IMR-90 (cell line): ENCODE measurements at regions not wholly inside any gene's neighbourhood (a gene's known extent, or its start where the extent isn't known, plus 50 kb on each side); places are given as distances from the start of the nearest gene placed in this dataset.

ENCODE experiments used
- ATAC-seq: fragments of 200-7000 bp; cut with Tn5 transposase; 2 replicates; pipeline ENCODE4 v1.9.1; 2020; ENCODE audit warnings: low read depth, mild to moderate bottlenecking, moderate library complexity
- BruUV-seq: library from RNA; stranded (reverse); fragments of 400-500 nt; replicated peaks from 2 replicates; lab custom pipeline; 2021; lab: Mats Ljungman, UMichigan
- CTCF ChIA-PET: fragments of 300-600 bp; formaldehyde crosslinking; extraction: SDS; loops from one replicate; lab custom pipeline; 2021; ENCODE audit warnings: antibody characterized with exemption; lab: Yijun Ruan, JAX
- POLR2A ChIA-PET: fragments of 300-600 bp; sonication (Branson Sonifier 250); formaldehyde crosslinking; loops from one replicate; lab custom pipeline; 2022; ENCODE audit warnings: antibody characterized with exemption; ENCODE audit not compliant: unreplicated experiment; lab: Charles Lee
- DNase-seq: peaks from one replicate; pipeline ENCODE4 v3.0.0; 2013
- H2AFZ ChIP-seq: replicated peaks from 2 replicates; pipeline ENCODE3; 2013; ENCODE audit warnings: low read length, mild to moderate bottlenecking; ENCODE audit not compliant: poor library complexity
- H2AK5ac ChIP-seq: 2 replicates; pipeline ENCODE4 v1.6.1; 2013; ENCODE audit warnings: low read depth, low read length, inconsistent platforms
- H2AK9ac ChIP-seq: replicated peaks from 2 replicates; pipeline ENCODE3; 2013; ENCODE audit warnings: mild to moderate bottlenecking, low read depth, low read length, moderate library complexity; ENCODE audit not compliant: poor library complexity
- H2BK120ac ChIP-seq: 2 replicates; pipeline ENCODE4 v1.6.1; 2013; ENCODE audit warnings: low read depth, low read length, inconsistent platforms
- H2BK15ac ChIP-seq: 3 replicates; pipeline ENCODE4 v1.6.1; 2013; ENCODE audit warnings: low read depth, low read length, inconsistent platforms
- H2BK20ac ChIP-seq: 2 replicates; pipeline ENCODE4 v1.6.1; 2013; ENCODE audit warnings: low read depth, mild to moderate bottlenecking, inconsistent platforms, low read length, moderate library complexity
- H2BK5ac ChIP-seq: 2 replicates; pipeline ENCODE4 v1.6.1; 2013; ENCODE audit warnings: mild to moderate bottlenecking, low read depth, low read length, inconsistent platforms; ENCODE audit not compliant: poor library complexity, severe bottlenecking
- H3K14ac ChIP-seq: replicated peaks from 2 replicates; pipeline ENCODE4 v1.6.1; 2013; ENCODE audit warnings: low read depth, low read length, inconsistent platforms
- H3K18ac ChIP-seq: 2 replicates; pipeline ENCODE4 v1.6.1; 2013; ENCODE audit warnings: low read depth, low read length, control low read depth
- H3K23ac ChIP-seq: 2 replicates; pipeline ENCODE4 v1.6.1; 2013; ENCODE audit warnings: low read depth, low read length, inconsistent platforms
- H3K27ac ChIP-seq: 2 replicates; pipeline ENCODE4 v1.5.1; 2013; ENCODE audit warnings: mild to moderate bottlenecking, control low read depth, low read length; ENCODE audit not compliant: insufficient read depth
- H3K27me3 ChIP-seq: 2 replicates; pipeline ENCODE4 v1.6.1; 2013; ENCODE audit warnings: low read length; ENCODE audit not compliant: control insufficient read depth, insufficient read depth
- H3K36me3 ChIP-seq: 2 replicates; pipeline ENCODE4 v1.6.1; 2013; ENCODE audit warnings: low read length, mixed read lengths; ENCODE audit not compliant: control insufficient read depth, insufficient read depth
- H3K4ac ChIP-seq: 2 replicates; pipeline ENCODE4 v1.6.1; 2013; ENCODE audit warnings: low read depth, low read length, inconsistent platforms
- H3K4me1 ChIP-seq: 2 replicates; pipeline ENCODE4 v1.6.1; 2013; ENCODE audit warnings: low read length, mixed read lengths; ENCODE audit not compliant: control insufficient read depth, insufficient read depth
- H3K4me2 ChIP-seq: 2 replicates; pipeline ENCODE4 v1.6.1; 2013; ENCODE audit warnings: low read depth, mild to moderate bottlenecking, control low read depth, low read length, moderate library complexity
- H3K4me3 ChIP-seq: 2 replicates; pipeline ENCODE4 v1.5.1; 2013; ENCODE audit warnings: low read depth, mild to moderate bottlenecking, control low read depth, low read length, moderate library complexity; ENCODE audit not compliant: insufficient read depth
- H3K56ac ChIP-seq: 2 replicates; pipeline ENCODE4 v1.6.1; 2013; ENCODE audit warnings: low read length, inconsistent platforms; ENCODE audit not compliant: insufficient read depth; ENCODE audit errors: extremely low read depth
- H3K79me1 ChIP-seq, 2 experiments: 2 replicates each; pipeline ENCODE4 v1.6.1; 2013; ENCODE audit warnings: low read length in 2 of 2, inconsistent platforms in 1 of 2, low read depth in 1 of 2
- H3K9ac ChIP-seq: 2 replicates; pipeline ENCODE4 v1.6.1; 2013; ENCODE audit warnings: low read depth, low read length, control low read depth
- H3K9me1 ChIP-seq: 2 replicates; pipeline ENCODE4 v1.6.1; 2013; ENCODE audit warnings: low read length, inconsistent platforms; ENCODE audit not compliant: insufficient read depth
- H3K9me3 ChIP-seq: 2 replicates; pipeline ENCODE4 v1.6.1; 2013; ENCODE audit warnings: low read length; ENCODE audit not compliant: control insufficient read depth, insufficient read depth
- H4K20me1 ChIP-seq: 2 replicates; pipeline ENCODE4 v1.6.1; 2013; ENCODE audit warnings: low read length, inconsistent platforms; ENCODE audit not compliant: insufficient read depth
- H4K5ac ChIP-seq: 2 replicates; pipeline ENCODE4 v1.6.1; 2013; ENCODE audit warnings: mild to moderate bottlenecking, low read depth, low read length, control low read depth
- H4K8ac ChIP-seq, 2 experiments: 2 replicates each; pipeline ENCODE4 v1.6.1; 2013; ENCODE audit warnings: low read depth in 2 of 2, low read length in 2 of 2, control low read depth in 1 of 2, inconsistent platforms in 1 of 2
- H4K91ac ChIP-seq: 2 replicates; pipeline ENCODE4 v1.6.1; 2013; ENCODE audit warnings: low read depth, low read length, inconsistent platforms; ENCODE audit not compliant: insufficient read depth
- CEBPB ChIP-seq: IDR thresholded peaks from 2 replicates; pipeline ENCODE4 v1.6.1; 2012; ENCODE audit warnings: low read depth, low read length, improper control_type of control experiment
- CHD1 ChIP-seq: IDR thresholded peaks from 2 replicates; pipeline ENCODE4 v1.6.1; 2012; ENCODE audit warnings: low read depth, low read length, improper control_type of control experiment
- FOS ChIP-seq: fragments of 150-350 bp; IDR thresholded peaks from 2 replicates; pipeline ENCODE4 v1.6.1; 2016; ENCODE audit warnings: low read depth, low read length
- MAFK ChIP-seq: IDR thresholded peaks from 2 replicates; pipeline ENCODE4 v1.6.1; 2012; ENCODE audit warnings: low read depth, low read length, improper control_type of control experiment
- RAD21 ChIP-seq: IDR thresholded peaks from 2 replicates; pipeline ENCODE4 v1.6.1; 2012; ENCODE audit warnings: low read length, improper control_type of control experiment
- RCOR1 ChIP-seq: IDR thresholded peaks from 2 replicates; pipeline ENCODE4 v1.6.1; 2012; ENCODE audit warnings: mild to moderate bottlenecking, low read length, improper control_type of control experiment; ENCODE audit not compliant: insufficient replicate concordance
- RFX5 ChIP-seq: IDR thresholded peaks from 2 replicates; pipeline ENCODE4 v1.8.0; 2012; ENCODE audit warnings: low read depth, mild to moderate bottlenecking, low read length, moderate library complexity
- SMC3 ChIP-seq: fragments of 150-350 bp; IDR thresholded peaks from 2 replicates; pipeline ENCODE4 v1.6.1; 2016; ENCODE audit warnings: low read depth, mild to moderate bottlenecking, antibody characterized with exemption, low read length, moderate library complexity
- WGBS, 2 experiments: methylation state at CpG; one replicate each; pipeline versions ENCODE4 v1.1.5 to v1.1.7; 2013; ENCODE audit warnings: missing lambda C conversion rate in 2 of 2; ENCODE audit not compliant: insufficient read length in 1 of 2; ENCODE audit errors: extremely low coverage in 2 of 2; 5-methylcytosine and 5-hydroxymethylcytosine counted together
- dilution Hi-C: fragments of 300-500 bp; cut with HindIII; formaldehyde crosslinking; loops from one replicate; pipeline ENCODE4 v1.14.3; 2018; ENCODE audit warnings: low sequenced_read_pairs; ENCODE audit not compliant: unreplicated experiment
- in situ Hi-C: fragments of 300-500 bp; cut with MboI; formaldehyde crosslinking; loops from 3 replicates; pipeline ENCODE4 v1.14.3; 2019; ENCODE audit warnings: low sequenced_read_pairs, inconsistent platforms, mixed read lengths
- intact Hi-C: fragments of 100-400 bp; cut with micrococcal nuclease; formaldehyde crosslinking; loops from 2 replicates; pipeline ENCODE4 v1.10.0; 2022
- TF ChIP-seq, protein P1 (sequence below): conservative IDR thresholded peaks from 2 replicates; pipeline ENCODE4 v1.5.1; 2012; ENCODE audit warnings: mild to moderate bottlenecking, low read depth, low read length, improper control_type of control experiment

DNA sequence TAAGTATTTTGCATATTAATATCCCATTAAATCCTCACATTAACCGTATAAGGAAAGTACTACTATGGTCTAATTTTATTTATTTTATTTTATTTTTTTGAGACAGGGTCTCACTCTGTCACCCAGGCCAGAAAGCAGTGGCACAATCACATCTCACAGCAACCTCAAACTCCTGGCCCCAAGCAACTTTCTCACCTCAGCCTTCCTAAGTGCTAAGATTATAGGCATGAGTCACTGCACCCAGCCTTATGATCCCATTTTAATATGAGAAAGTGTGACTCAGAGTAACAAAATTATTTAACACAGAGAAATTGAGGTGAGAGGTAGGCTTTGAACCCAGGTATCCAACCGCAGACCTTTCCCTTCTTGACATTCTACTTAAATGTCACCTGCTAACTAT, 330.0 kb upstream of the POU3F3 start:
- Histone ChIP-seq H2BK15ac (no peak overlapping the region), H3K14ac (no peak overlapping the region), H3K79me1 (no peaks in the 10 kb centered on the region), H3K4me1 (no peaks in the 10 kb centered on the region), H3K18ac (no peak overlapping the region), H3K27ac (no peak overlapping the region), H3K4me2 (no peak overlapping the region), H2BK5ac (no peak overlapping the region), H3K23ac (no peak overlapping the region), H3K36me3 (no peaks in the 10 kb centered on the region), H3K27me3 (no peaks in the 10 kb centered on the region), H4K5ac (no peak overlapping the region), H2AK5ac (no peak overlapping the region), H3K9ac (no peak overlapping the region), H2AK9ac (no peak overlapping the region), H3K4me3 (no peak overlapping the region), H4K91ac (no peak overlapping the region), H3K56ac (no peak overlapping the region), H2AFZ (no peak overlapping the region), H3K9me3 (peaks cover 12% of the 10 kb centered on the region), H4K8ac (no peak overlapping the region), H3K9me1 (no peaks in the 10 kb centered on the region), H4K20me1 (no peaks in the 10 kb centered on the region), H2BK20ac (no peak overlapping the region), H3K4ac (no peak overlapping the region), H2BK120ac (no peak overlapping the region)
- ChIA-PET POLR2A (no interaction called here), CTCF (no interaction called here)
- BruUV-seq: no TSS peak
- dilution Hi-C loops (no loop called here), intact Hi-C loops (no loop called here), in situ Hi-C loops (no loop called here)
- DNase-seq (no peak), ATAC-seq (no peak)
- TF ChIP-seq MAFK (no peak), RCOR1 (no peak), FOS (no peak), CHD1 (no peak), RAD21 (no peak), SMC3 (no peak), RFX5 (no peak), CEBPB (no peak)
- TF ChIP-seq, protein P1, sequence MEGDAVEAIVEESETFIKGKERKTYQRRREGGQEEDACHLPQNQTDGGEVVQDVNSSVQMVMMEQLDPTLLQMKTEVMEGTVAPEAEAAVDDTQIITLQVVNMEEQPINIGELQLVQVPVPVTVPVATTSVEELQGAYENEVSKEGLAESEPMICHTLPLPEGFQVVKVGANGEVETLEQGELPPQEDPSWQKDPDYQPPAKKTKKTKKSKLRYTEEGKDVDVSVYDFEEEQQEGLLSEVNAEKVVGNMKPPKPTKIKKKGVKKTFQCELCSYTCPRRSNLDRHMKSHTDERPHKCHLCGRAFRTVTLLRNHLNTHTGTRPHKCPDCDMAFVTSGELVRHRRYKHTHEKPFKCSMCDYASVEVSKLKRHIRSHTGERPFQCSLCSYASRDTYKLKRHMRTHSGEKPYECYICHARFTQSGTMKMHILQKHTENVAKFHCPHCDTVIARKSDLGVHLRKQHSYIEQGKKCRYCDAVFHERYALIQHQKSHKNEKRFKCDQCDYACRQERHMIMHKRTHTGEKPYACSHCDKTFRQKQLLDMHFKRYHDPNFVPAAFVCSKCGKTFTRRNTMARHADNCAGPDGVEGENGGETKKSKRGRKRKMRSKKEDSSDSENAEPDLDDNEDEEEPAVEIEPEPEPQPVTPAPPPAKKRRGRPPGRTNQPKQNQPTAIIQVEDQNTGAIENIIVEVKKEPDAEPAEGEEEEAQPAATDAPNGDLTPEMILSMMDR: no peak
- WGBS, 2 experiments: no CpG with 5 or more reads among the region's 2 CpGs
